AG09319 (cell line): ENCODE measurements at regions not wholly inside any gene's neighbourhood (a gene's known extent, or its start where the extent isn't known, plus 50 kb on each side); places are given as distances from the start of the nearest gene placed in this dataset.

Source experiments
- DNase-seq: peaks from one replicate; pipeline ENCODE4 v3.0.0-alpha.2; 2010; ENCODE audit warnings: low read depth; ENCODE audit errors: extremely low read depth
- TF ChIP-seq, protein P1 (sequence below): IDR thresholded peaks from 2 replicates; pipeline ENCODE4 v1.5.1; 2011; ENCODE audit warnings: low read depth, mild to moderate bottlenecking, inconsistent platforms, low read length, moderate library complexity

DNA sequence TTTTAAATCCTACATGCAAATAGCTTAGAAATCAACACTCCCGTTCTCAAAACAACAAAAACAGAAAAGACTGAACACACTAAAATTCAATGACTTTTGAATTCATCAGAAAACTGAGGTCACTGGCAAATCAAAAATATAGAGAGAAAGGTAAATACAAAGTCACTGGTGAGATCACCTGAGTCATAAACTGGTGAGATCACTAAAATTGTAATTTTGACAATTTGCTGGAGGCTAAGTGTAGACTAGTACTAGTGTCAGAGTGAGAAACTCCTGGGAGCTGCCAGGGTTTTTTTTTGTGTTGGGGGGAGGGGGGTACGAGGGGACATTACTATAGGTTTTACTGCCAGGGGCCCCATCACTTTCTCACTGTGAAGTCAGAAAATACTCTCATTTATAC is 1876.0 kb upstream of the CELF4 start:
- TF ChIP-seq, protein P1, sequence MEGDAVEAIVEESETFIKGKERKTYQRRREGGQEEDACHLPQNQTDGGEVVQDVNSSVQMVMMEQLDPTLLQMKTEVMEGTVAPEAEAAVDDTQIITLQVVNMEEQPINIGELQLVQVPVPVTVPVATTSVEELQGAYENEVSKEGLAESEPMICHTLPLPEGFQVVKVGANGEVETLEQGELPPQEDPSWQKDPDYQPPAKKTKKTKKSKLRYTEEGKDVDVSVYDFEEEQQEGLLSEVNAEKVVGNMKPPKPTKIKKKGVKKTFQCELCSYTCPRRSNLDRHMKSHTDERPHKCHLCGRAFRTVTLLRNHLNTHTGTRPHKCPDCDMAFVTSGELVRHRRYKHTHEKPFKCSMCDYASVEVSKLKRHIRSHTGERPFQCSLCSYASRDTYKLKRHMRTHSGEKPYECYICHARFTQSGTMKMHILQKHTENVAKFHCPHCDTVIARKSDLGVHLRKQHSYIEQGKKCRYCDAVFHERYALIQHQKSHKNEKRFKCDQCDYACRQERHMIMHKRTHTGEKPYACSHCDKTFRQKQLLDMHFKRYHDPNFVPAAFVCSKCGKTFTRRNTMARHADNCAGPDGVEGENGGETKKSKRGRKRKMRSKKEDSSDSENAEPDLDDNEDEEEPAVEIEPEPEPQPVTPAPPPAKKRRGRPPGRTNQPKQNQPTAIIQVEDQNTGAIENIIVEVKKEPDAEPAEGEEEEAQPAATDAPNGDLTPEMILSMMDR: no peak

DNA sequence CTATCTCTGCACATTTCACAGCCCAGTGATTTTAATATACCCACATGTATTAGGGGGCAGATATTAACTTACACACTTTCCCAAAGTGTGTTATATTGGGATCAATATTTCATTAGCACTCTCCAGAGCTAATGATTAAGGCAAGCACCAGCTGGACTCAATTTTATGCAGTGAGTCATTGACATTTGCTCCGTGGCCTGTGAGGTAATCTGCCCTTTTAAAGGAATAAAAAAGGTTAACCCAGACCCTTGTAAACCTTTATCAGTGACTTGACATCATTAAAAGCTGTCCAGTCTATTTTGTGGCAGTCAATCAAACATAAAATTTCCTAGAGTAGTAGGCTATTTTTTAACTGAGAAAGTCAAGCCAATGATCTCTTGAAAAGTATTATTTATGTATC is 1870.4 kb upstream of the CELF4 start:
- TF ChIP-seq, protein P1: no peak
- no peak for DNase-seq

More for the DNA sequence above, 1876.0 kb upstream of the CELF4 start:
- no peak for DNase-seq

DNA sequence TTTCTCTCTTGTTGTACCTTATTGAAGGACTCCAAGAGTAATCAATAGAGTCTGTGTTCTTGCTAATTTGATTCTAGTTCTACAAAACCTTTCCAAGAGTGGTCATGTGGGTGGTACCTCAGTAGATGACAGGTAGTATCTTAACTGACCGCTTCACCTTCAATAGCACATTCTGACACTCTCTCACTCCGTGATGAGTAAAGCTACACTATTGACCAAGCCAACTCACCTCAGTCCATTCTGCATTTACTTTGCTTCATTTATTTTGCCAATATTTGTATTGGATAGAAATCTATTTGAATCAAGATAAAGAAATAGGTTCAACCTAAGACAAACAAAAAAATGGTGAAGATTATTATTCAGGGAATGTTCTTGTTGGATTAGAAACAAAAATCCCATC is 1869.6 kb upstream of the CELF4 start:
- TF ChIP-seq, protein P1: no peak
- no peak for DNase-seq

DNA sequence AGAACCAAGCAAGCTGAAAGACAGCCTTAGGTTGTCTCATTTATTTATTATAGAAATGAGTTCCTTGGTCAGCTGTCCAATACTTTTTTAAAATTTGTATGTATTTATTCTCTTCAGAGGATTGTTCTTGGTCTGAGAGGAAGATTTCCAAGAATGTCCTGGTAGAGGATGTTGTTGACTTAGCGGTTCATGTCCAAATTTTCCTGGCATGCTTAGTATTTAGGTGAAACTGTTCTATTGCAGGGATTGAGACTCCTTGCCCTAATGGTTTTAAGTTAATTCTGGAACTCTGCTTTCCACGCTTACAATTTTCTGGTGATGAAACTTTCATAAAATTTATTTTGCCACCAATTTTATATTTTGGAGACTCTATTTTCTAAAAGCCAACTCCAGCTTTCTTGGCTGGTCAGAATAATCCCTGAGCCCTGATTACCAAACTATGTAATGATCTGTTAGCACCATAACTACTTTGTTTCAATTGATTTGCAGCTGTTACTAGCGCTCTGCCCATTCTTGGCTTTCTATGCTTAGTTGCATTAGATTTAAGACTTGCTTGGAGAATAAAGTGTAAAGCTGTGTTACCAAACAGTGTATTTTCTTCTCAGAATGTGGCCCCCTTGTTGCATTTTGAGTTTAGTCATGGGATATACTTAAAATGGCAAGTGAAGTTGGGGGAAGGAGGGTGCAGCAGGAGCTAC is 1868.8 kb upstream of the CELF4 start:
- no peak for DNase-seq
- TF ChIP-seq, protein P1: no peak

DNA sequence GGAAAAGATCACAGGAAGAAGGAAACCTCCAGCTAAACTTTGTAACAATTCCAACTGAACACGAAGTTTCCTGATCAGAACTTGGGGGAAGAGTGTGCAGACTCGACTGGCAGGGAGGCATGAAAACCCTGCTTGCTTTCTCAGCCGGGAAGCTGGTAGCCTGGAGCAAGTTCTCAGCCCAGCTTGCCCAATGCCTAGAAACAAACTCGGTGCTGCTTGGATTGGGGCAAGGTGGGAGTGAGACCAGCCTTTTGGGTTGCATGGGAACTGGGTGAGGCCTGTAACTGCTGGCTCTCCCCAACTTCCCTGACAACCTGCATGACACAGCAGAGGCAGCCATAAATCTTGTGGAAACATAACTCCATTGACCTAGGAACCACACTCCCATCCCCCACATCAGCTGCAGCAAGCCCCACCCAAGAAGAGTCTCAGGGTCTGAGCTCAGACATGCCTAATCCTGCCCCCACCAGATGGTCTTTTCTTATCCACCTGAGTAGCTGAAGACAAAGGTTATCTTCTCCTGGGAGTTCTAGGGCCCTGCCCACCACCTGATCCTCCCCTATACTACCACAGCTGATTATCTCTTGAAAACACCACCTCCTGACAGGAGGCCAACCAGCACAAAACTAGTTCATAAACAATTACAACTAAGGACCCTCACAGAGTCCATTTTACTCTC is 1859.7 kb upstream of the CELF4 start:
- TF ChIP-seq, protein P1: no peak
- DNase-seq: no peak

DNA sequence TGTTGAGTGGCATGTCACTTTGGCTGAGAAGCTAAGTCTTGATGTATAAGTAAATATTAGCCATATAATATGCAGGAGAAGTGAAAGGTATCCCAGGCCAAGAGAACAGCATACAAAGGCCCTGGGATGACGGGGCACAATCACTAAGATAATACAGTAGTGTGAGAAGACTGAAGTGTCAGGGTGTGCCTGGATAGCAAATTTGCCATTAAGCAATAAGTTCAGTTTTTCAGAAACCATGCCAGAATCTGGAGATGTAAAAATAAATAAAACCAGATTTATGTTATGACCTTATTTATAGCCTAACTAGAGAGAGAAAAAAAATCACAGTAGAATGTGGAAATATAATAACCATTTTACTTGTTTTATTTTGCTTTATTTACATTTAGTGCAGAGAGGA is 1858.7 kb upstream of the CELF4 start:
- TF ChIP-seq, protein P1: no peak
- no peak for DNase-seq

DNA sequence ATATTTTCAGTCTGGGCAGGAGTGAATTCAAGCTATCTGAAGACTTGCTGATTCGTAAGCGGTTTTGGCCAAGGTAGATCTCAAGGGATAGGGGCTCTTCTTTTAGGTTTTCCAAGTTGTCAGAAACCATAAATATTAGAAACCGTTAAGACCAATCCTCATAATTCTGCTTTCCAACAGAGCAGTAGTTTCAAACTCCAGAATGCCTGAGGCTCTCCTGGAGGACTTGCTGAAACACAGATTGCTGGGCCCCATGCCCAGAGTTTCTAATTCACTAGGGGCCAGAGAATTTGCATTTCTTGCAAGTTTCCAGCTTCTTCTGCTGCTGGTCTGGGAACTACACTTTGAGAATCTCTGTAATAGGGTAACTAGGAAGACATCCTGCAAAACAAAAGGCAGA is 1855.7 kb upstream of the CELF4 start:
- DNase-seq: no peak
- TF ChIP-seq, protein P1: no peak
